ENCODE measurements at regions not wholly inside any gene's neighbourhood (a gene's known extent, or its start where the extent isn't known, plus 50 kb on each side); places are given as distances from the start of the nearest gene placed in this dataset.

DNA sequence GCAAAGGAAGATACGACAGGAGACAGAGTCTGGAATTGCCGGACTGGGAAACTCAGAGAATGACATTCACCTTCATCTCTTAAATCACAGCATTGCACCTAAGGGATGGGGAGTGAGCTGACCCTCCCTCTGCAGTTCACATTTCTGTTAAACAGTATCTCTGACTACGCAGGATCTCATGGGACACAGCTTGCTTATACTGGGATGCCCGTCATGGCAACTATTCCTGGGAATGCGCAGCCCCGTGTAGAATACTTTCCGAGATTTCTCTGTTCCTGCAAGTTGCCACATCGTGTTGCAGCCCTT is 232.5 kb upstream of the HES1 start:
- TF ChIP-seq SP1 (IDR thresholded peaks at IDR 0.05; ENCODE audit: low read depth, low read length) (no peak), MAX (IDR thresholded peaks at IDR 0.05) (no peak), ATF3 (IDR thresholded peaks at IDR 0.05; ENCODE audit: insufficient read depth, low read depth, low read length) (no peak), TAF1 (IDR thresholded peaks at IDR 0.05; ENCODE audit: low read depth, low read length) (no peak), CBX5 (IDR thresholded peaks at IDR 0.05; ENCODE audit: low read depth, low read length) (no peak), POLR2AphosphoS5 (IDR thresholded peaks at IDR 0.05; ENCODE audit: low read depth, low read length) (no peak), SRF (IDR thresholded peaks at IDR 0.05; ENCODE audit: low read depth, low read length) (no peak), RXRA (IDR thresholded peaks at IDR 0.05; ENCODE audit: insufficient read depth, low read depth, low read length) (no peak), CHD2 (IDR thresholded peaks at IDR 0.05; ENCODE audit: low read length) (no peak), CEBPB (IDR thresholded peaks at IDR 0.05; ENCODE audit: low read depth, low read length) (no peak), POLR2A (IDR thresholded peaks at IDR 0.05; ENCODE audit: control extremely low read depth in 1 of 2, low read depth in 2 of 2, low read length in 2 of 2) (no peak), SUZ12 (IDR thresholded peaks at IDR 0.05; ENCODE audit: low read length) (no peak), MAFK (IDR thresholded peaks at IDR 0.05; ENCODE audit: low read depth, low read length) (no peak)
- TF ChIP-seq, protein P1, sequence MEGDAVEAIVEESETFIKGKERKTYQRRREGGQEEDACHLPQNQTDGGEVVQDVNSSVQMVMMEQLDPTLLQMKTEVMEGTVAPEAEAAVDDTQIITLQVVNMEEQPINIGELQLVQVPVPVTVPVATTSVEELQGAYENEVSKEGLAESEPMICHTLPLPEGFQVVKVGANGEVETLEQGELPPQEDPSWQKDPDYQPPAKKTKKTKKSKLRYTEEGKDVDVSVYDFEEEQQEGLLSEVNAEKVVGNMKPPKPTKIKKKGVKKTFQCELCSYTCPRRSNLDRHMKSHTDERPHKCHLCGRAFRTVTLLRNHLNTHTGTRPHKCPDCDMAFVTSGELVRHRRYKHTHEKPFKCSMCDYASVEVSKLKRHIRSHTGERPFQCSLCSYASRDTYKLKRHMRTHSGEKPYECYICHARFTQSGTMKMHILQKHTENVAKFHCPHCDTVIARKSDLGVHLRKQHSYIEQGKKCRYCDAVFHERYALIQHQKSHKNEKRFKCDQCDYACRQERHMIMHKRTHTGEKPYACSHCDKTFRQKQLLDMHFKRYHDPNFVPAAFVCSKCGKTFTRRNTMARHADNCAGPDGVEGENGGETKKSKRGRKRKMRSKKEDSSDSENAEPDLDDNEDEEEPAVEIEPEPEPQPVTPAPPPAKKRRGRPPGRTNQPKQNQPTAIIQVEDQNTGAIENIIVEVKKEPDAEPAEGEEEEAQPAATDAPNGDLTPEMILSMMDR (IDR thresholded peaks at IDR 0.05; ENCODE audit: control extremely low read depth in 1 of 3, insufficient read depth in 1 of 3, low read depth in 1 of 3, low read length in 3 of 3): no peak

Measured in H1 (cell line).